ENCODE measurements at regions not wholly inside any gene's neighbourhood (a gene's known extent, or its start where the extent isn't known, plus 50 kb on each side); places are given as distances from the start of the nearest gene placed in this dataset.

DNA sequence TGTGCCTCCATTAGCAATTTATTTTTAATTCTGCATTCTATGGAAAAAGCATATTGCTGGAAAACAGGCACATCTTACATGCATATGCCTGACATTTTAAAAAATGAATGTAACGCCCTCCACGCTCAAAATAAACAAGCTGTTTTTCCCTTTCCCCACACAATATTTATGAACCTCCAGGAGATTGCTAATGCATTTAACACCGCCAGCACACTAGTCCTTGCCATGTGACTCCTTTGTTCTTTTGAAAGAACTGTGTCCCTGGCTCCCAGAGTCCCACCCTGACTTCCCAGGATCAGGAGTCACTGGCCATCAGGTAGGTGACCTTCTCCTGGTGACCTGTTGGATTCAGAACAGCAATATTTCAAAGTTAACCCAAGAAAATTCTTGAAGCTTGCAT is 571.2 kb upstream of the CFAP20DC start:
- TF ChIP-seq, protein P1, sequence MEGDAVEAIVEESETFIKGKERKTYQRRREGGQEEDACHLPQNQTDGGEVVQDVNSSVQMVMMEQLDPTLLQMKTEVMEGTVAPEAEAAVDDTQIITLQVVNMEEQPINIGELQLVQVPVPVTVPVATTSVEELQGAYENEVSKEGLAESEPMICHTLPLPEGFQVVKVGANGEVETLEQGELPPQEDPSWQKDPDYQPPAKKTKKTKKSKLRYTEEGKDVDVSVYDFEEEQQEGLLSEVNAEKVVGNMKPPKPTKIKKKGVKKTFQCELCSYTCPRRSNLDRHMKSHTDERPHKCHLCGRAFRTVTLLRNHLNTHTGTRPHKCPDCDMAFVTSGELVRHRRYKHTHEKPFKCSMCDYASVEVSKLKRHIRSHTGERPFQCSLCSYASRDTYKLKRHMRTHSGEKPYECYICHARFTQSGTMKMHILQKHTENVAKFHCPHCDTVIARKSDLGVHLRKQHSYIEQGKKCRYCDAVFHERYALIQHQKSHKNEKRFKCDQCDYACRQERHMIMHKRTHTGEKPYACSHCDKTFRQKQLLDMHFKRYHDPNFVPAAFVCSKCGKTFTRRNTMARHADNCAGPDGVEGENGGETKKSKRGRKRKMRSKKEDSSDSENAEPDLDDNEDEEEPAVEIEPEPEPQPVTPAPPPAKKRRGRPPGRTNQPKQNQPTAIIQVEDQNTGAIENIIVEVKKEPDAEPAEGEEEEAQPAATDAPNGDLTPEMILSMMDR (IDR thresholded peaks at IDR 0.05; ENCODE audit: poor library complexity) = no peak
- TF ChIP-seq EZH2 (IDR thresholded peaks at IDR 0.05; ENCODE audit: borderline replicate concordance) = no peak
- no peak for TF ChIP-seq EZH2phosphoT487 (IDR thresholded peaks at IDR 0.05; ENCODE audit: low read depth, severe bottlenecking, unreplicated experiment)

All from hepatocyte (in vitro differentiated cells).